Endodermal cell (in vitro differentiated cells): ENCODE measurements at regions not wholly inside any gene's neighbourhood (a gene's known extent, or its start where the extent isn't known, plus 50 kb on each side); places are given as distances from the start of the nearest gene placed in this dataset.

Source experiments
- DNase-seq: peaks from one replicate; pipeline ENCODE4 v3.0.0-alpha.2; 2017
- H3K27ac ChIP-seq: 2 replicates; pipeline ENCODE4 v1.5.1; 2013; ENCODE audit warnings: mild to moderate bottlenecking, low read depth, low read length, moderate library complexity
- H3K27me3 ChIP-seq: 2 replicates; pipeline ENCODE4 v1.6.1; 2013; ENCODE audit warnings: mild to moderate bottlenecking, low read length, moderate library complexity; ENCODE audit not compliant: insufficient read depth, control insufficient read depth, poor library complexity, severe bottlenecking
- H3K36me3 ChIP-seq: 2 replicates; pipeline ENCODE4 v1.7.0; 2013; ENCODE audit warnings: mild to moderate bottlenecking, low read length, moderate library complexity; ENCODE audit not compliant: control insufficient read depth, insufficient read depth
- H3K4me1 ChIP-seq: one replicate; pipeline ENCODE4 v1.7.0; 2013; ENCODE audit warnings: low read length; ENCODE audit not compliant: control insufficient read depth, insufficient read depth
- H3K4me3 ChIP-seq: 2 replicates; pipeline ENCODE4 v1.5.1; 2013; ENCODE audit warnings: mild to moderate bottlenecking, low read length, moderate library complexity
- H3K9ac ChIP-seq: 2 replicates; pipeline ENCODE4 v1.6.1; 2013; ENCODE audit warnings: mild to moderate bottlenecking, low read length, moderate library complexity; ENCODE audit not compliant: poor library complexity, severe bottlenecking; ENCODE audit errors: extremely low read depth
- H3K9me3 ChIP-seq: 2 replicates; pipeline ENCODE4 v1.6.1; 2013; ENCODE audit warnings: mild to moderate bottlenecking, low read length, moderate library complexity; ENCODE audit not compliant: control insufficient read depth
- H3K27ac Mint-ChIP-seq: 2 replicates; pipeline ENCODE4 v1.8.0; 2020; ENCODE audit warnings: mixed read lengths
- H3K27me3 Mint-ChIP-seq: 2 replicates; pipeline ENCODE4 v1.8.0; 2021; ENCODE audit warnings: mild to moderate bottlenecking, mixed read lengths; ENCODE audit not compliant: insufficient read depth
- H3K36me3 Mint-ChIP-seq: 2 replicates; pipeline ENCODE4 v1.8.0; 2020; ENCODE audit warnings: low read depth, mixed read lengths
- H3K4me1 Mint-ChIP-seq: 2 replicates; pipeline ENCODE4 v1.8.0; 2020; ENCODE audit warnings: mixed read lengths
- H3K4me3 Mint-ChIP-seq: 2 replicates; pipeline ENCODE4 v1.8.0; 2020; ENCODE audit warnings: mild to moderate bottlenecking, moderate library complexity, mixed read lengths
- H3K9me3 Mint-ChIP-seq: 2 replicates; pipeline ENCODE4 v1.8.0; 2020; ENCODE audit warnings: mild to moderate bottlenecking, mixed read lengths
- WGBS, 2 experiments: methylation state at CpG; one replicate each; pipeline versions ENCODE4 v1.1.5 to v1.1.7; 2013; ENCODE audit warnings: missing lambda C conversion rate in 2 of 2, mixed read lengths in 1 of 2; ENCODE audit not compliant: insufficient coverage in 1 of 2, insufficient read length in 1 of 2; 5-methylcytosine and 5-hydroxymethylcytosine counted together
- TF ChIP-seq, protein P1 (sequence below): fragments of 200-600 bp; sonication (generic); conservative IDR thresholded peaks from 2 replicates; pipeline ENCODE4 v1.5.0; 2021; ENCODE audit warnings: antibody characterized with exemption, mild to moderate bottlenecking

DNA sequence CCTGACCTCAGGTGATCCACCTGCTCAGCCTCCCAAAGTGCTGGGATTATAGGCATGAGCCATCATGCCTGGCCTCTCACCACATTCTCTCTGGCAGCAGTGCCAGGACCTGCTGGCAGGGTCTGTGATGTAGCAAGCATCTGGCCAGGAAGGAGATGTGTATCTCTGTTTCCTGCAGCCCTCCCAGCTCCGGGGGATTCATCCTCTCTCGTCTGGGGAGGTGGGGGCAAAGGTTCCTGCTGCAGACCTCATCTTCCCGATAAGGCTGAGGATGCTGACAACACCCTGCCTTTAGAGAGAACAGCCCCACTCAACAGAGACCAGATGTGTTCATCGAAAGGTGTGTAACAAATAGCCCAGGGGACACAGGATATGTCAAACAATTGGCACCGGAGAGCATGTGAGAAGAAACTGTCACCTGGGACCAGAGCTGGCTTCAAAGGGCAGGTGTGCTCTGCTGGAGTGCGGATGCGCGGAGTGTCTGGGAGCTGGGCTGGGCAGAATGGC, 54.8 kb upstream of the SEC14L1 start:
- Mint-ChIP-seq H3K9me3 (peaks cover 4% of the 10 kb centered on the region), H3K36me3 (peaks cover 14% of the 10 kb centered on the region), H3K27ac (no peak overlapping the region), H3K27me3 (no peaks in the 10 kb centered on the region), H3K4me1 (peaks cover 9% of the 10 kb centered on the region), H3K4me3 (no peak overlapping the region)
- H3K27me3 ChIP-seq = no peaks in the 10 kb centered on the region
- 89 to 93% methylated on average over 8 of the region's 8 CpGs for WGBS, 2 experiments
- peaks cover 3% of the 10 kb centered on the region for H3K36me3 ChIP-seq
- no peak overlapping the region for H3K27ac ChIP-seq
- no peaks in the 10 kb centered on the region for H3K9me3 ChIP-seq
- no peak overlapping the region for H3K4me3 ChIP-seq
- TF ChIP-seq, protein P1, sequence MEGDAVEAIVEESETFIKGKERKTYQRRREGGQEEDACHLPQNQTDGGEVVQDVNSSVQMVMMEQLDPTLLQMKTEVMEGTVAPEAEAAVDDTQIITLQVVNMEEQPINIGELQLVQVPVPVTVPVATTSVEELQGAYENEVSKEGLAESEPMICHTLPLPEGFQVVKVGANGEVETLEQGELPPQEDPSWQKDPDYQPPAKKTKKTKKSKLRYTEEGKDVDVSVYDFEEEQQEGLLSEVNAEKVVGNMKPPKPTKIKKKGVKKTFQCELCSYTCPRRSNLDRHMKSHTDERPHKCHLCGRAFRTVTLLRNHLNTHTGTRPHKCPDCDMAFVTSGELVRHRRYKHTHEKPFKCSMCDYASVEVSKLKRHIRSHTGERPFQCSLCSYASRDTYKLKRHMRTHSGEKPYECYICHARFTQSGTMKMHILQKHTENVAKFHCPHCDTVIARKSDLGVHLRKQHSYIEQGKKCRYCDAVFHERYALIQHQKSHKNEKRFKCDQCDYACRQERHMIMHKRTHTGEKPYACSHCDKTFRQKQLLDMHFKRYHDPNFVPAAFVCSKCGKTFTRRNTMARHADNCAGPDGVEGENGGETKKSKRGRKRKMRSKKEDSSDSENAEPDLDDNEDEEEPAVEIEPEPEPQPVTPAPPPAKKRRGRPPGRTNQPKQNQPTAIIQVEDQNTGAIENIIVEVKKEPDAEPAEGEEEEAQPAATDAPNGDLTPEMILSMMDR = no peak
- H3K9ac ChIP-seq = no peak overlapping the region
- DNase-seq = no peak
- H3K4me1 ChIP-seq = no peaks in the 10 kb centered on the region

- DNase-seq = peak; percentile 100
- no peak overlapping the region for H3K27ac Mint-ChIP-seq
- H3K27ac ChIP-seq = no peak overlapping the region
- WGBS, 2 experiments = 22 to 37% methylated on average over 9 to 11 of the region's 11 CpGs
- H3K4me1 Mint-ChIP-seq = peaks cover 9% of the 10 kb centered on the region
- no peak overlapping the region for H3K4me3 Mint-ChIP-seq
- no peaks in the 10 kb centered on the region for H3K27me3 ChIP-seq
- peaks cover 19% of the 10 kb centered on the region for H3K36me3 Mint-ChIP-seq
- H3K9me3 ChIP-seq = no peaks in the 10 kb centered on the region
- TF ChIP-seq, protein P1 = peak; percentile 98
- peaks cover 3% of the 10 kb centered on the region for H3K36me3 ChIP-seq
- H3K4me1 ChIP-seq = no peaks in the 10 kb centered on the region
- peaks cover 4% of the 10 kb centered on the region for H3K9me3 Mint-ChIP-seq
- H3K27me3 Mint-ChIP-seq = no peaks in the 10 kb centered on the region
- no peak overlapping the region for H3K4me3 ChIP-seq
- H3K9ac ChIP-seq = no peak overlapping the region
These were observed 54.2 kb upstream of the SEC14L1 start for GRCh38 chr17:77086433-77087010.

GRCh38 chr17:77087650-77088454, 52.9 kb upstream of the SEC14L1 start:
- no peaks in the 10 kb centered on the region for H3K4me1 ChIP-seq
- Mint-ChIP-seq H3K27ac (peak overlapping the region; percentile 95), H3K4me3 (peak overlapping the region; percentile 86), H3K27me3 (no peaks in the 10 kb centered on the region), H3K9me3 (no peaks in the 10 kb centered on the region), H3K4me1 (peaks cover 9% of the 10 kb centered on the region), H3K36me3 (peaks cover 27% of the 10 kb centered on the region)
- H3K9ac ChIP-seq = no peak overlapping the region
- TF ChIP-seq, protein P1 = no peak
- peaks cover 8% of the 10 kb centered on the region for H3K36me3 ChIP-seq
- DNase-seq = no peak
- H3K27me3 ChIP-seq = no peaks in the 10 kb centered on the region
- no peaks in the 10 kb centered on the region for H3K9me3 ChIP-seq
- peak overlapping the region; percentile 89 for H3K4me3 ChIP-seq
- no peak overlapping the region for H3K27ac ChIP-seq
- WGBS, 2 experiments = 80 to 87% methylated on average over 9 to 16 of the region's 16 CpGs
